ENCODE measurements at regions not wholly inside any gene's neighbourhood (a gene's known extent, or its start where the extent isn't known, plus 50 kb on each side); places are given as distances from the start of the nearest gene placed in this dataset.

DNA sequence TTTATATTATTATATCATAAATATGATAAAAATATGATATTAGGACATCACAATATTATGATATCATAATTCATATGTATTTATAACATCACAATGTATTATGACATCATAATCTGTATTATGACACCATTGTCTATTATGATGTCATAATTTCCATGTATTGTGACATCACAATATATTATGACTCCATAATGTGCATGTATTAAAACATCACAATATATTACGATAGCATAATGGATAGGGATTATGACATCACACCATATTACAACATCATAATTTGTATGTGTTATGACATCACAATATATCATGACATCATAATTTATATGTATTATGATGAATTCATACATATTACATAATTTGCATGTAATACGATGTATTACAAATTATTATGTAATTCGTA, 1755.9 kb downstream of the TP53TG3F start:
- TF ChIP-seq FOSL1 (tag; conservative IDR thresholded peaks at IDR 0.05) = no peak
- TF ChIP-seq YY1 (IDR thresholded peaks at IDR 0.05; ENCODE audit: borderline replicate concordance in 1 of 3, control insufficient read depth in 1 of 3, extremely low read depth in 1 of 3, insufficient read depth in 3 of 3, insufficient read length in 1 of 3, insufficient replicate concordance in 2 of 3, low read depth in 1 of 3, low read length in 2 of 3) = no peak
- TF ChIP-seq ARNT (IDR thresholded peaks at IDR 0.05) = no peak
- TF ChIP-seq, protein P1, sequence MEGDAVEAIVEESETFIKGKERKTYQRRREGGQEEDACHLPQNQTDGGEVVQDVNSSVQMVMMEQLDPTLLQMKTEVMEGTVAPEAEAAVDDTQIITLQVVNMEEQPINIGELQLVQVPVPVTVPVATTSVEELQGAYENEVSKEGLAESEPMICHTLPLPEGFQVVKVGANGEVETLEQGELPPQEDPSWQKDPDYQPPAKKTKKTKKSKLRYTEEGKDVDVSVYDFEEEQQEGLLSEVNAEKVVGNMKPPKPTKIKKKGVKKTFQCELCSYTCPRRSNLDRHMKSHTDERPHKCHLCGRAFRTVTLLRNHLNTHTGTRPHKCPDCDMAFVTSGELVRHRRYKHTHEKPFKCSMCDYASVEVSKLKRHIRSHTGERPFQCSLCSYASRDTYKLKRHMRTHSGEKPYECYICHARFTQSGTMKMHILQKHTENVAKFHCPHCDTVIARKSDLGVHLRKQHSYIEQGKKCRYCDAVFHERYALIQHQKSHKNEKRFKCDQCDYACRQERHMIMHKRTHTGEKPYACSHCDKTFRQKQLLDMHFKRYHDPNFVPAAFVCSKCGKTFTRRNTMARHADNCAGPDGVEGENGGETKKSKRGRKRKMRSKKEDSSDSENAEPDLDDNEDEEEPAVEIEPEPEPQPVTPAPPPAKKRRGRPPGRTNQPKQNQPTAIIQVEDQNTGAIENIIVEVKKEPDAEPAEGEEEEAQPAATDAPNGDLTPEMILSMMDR (IDR thresholded peaks at IDR 0.05 in 2 of 3, conservative IDR thresholded peaks at IDR 0.05 in 1 of 3; ENCODE audit: insufficient read depth in 2 of 3, low read depth in 1 of 3, low read length in 3 of 3) = no peak

Measured in K562 (cell line).